ENCODE measurements at regions not wholly inside any gene's neighbourhood (a gene's known extent, or its start where the extent isn't known, plus 50 kb on each side); places are given as distances from the start of the nearest gene placed in this dataset.
A peak's percentile ranks its signal among the peaks of the same experiment; 100 is the strongest.

DNA sequence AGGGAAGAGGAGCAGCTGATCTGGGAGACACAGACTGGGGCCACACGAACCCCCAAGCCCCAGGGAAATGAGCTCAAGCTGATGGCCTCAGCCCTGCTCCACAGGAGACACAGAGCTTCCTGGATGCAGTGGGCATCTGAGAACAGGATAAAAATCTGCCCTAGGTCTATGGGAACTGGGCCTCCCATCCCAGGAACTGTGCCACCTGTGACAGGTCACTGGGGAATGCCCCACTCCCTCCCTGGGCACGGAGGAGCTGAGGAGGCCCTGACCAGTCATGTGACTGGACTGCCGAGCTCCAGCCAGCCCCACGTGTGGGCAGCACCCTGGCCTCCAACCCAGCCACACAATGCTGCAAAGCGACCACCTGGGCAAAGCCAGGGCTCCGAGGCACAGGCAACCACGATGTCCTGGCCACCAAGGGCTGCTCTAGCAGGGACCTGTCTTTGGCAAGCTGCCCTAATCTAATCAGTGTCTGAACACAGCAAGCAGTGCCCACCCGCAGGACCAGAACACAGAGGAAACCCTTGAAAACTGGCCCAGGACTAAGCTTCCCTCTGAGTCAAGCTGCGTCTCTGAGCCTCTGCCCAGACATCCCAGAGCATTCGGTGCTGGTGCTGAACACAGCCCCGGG lies 57.8 kb upstream of the ID2 start:
- Histone ChIP-seq H3K27me3 (no peaks in the 10 kb centered on the region), H3K9me3 (no peaks in the 10 kb centered on the region), H3K4me1 (peaks cover 14 to 21% (median 19%) of the 10 kb centered on the region in 3 donors), H3K36me3 (no peaks in the 10 kb centered on the region), H3K27ac (peak overlapping the region in 2 of 4 donors; percentile 13 to 62), H3K4me3 (no peak overlapping the region)
- ATAC-seq (peak; percentile 68 to 87 (median 78)), FAIRE-seq (no peak), DNase-seq (peak in 5 of 6 donors; percentile 55 to 82 (median 67))
- intact Hi-C loops (cut with DNase I) = no loop called here
- no peak for TF ChIP-seq CTCF (IDR thresholded peaks at IDR 0.05)
- 46 to 47% methylated on average over 11 of the region's 11 CpGs for WGBS, 2 donors

- H3K9me3 ChIP-seq = no peaks in the 10 kb centered on the region
- no peaks in the 10 kb centered on the region for H3K27me3 ChIP-seq
- H3K27ac ChIP-seq = peak overlapping the region; percentile 13 to 62 (median 52)
- intact Hi-C loops (cut with DNase I) = no loop called here
- no peak for TF ChIP-seq CTCF (IDR thresholded peaks at IDR 0.05)
- peak; percentile 51 to 60 (median 58) for ATAC-seq
- FAIRE-seq = no peak
- no peaks in the 10 kb centered on the region for H3K36me3 ChIP-seq
- H3K4me1 ChIP-seq = peaks cover 14 to 21% (median 19%) of the 10 kb centered on the region in 3 donors
- WGBS, 2 donors = 52 to 57% methylated on average over 14 of the region's 14 CpGs
- no peak for DNase-seq
- H3K4me3 ChIP-seq = no peak overlapping the region
Observed at GRCh38 chr2:8624855-8625398, 56.9 kb upstream of the ID2 start.

DNA sequence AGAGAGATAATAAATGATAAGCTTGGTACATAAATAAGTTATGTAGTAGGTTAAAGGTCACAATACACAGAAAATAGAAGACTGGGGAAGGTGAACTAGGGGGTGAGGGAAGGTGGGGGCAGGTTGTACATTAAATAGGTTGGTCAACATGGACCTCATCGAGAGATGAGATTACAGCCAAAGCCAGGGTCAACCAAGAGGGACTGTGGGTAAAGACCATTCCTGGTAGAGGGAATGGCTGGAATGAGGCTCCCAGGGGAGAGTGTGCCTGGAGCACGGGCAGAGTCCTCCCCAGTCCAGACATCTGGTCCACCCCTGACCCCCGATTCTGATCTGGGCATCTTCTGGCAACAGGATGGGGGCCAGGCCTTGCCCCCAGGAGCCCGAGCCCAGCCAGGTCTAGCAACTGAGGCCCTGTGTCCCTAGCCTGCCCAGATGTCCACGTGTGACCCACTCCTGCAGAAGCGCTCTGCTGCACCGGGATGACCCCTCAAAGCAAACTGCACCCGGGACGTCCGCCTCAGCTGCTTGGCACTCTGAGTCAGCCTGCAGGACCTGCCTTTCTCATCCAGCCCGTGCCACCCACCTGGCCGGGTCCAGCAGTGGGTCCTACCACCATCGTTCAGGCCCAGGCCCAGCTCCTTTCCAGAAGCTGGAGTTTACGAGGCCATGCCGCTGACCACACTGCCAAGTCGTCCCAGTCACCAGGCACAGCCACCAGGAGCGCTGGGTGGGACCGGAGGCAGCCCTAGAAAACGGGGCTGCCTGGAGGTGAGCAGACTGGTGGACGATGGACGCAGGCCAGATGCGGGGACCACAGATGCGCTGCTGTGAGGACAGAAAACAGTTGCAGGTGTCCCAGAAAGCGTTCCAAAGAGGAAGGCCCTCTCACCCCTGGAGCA lies 56.2 kb upstream of the ID2 start:
- WGBS, 2 donors = 86 to 89% methylated on average over 24 of the region's 24 CpGs
- Histone ChIP-seq H3K36me3 (no peaks in the 10 kb centered on the region), H3K4me3 (no peak overlapping the region), H3K9me3 (no peaks in the 10 kb centered on the region), H3K27ac (peak overlapping the region in 3 of 4 donors; percentile 13 to 62 (median 61)), H3K27me3 (no peaks in the 10 kb centered on the region), H3K4me1 (peaks cover 14 to 21% (median 19%) of the 10 kb centered on the region in 3 donors)
- FAIRE-seq (no peak), DNase-seq (no peak), ATAC-seq (peak; percentile 24 to 64 (median 51))
- intact Hi-C loops (cut with DNase I) = no loop called here
- TF ChIP-seq CTCF (IDR thresholded peaks at IDR 0.05) = no peak

GRCh38 chr2:8626572-8626971 lies 55.3 kb upstream of the ID2 start:
- Histone ChIP-seq H3K4me1 (peaks cover 14 to 21% (median 19%) of the 10 kb centered on the region in 3 donors), H3K4me3 (no peak overlapping the region), H3K9me3 (no peaks in the 10 kb centered on the region), H3K27me3 (no peaks in the 10 kb centered on the region), H3K36me3 (no peaks in the 10 kb centered on the region), H3K27ac (no peak overlapping the region)
- TF ChIP-seq CTCF (IDR thresholded peaks at IDR 0.05) = no peak
- no peak for ATAC-seq
- intact Hi-C loops (cut with DNase I) = no loop called here
- WGBS, 2 donors = 95 to 97% methylated on average over 8 of the region's 8 CpGs
- DNase-seq = no peak
- no peak for FAIRE-seq
